AG08396 (cell line): ENCODE measurements at regions not wholly inside any gene's neighbourhood (a gene's known extent, or its start where the extent isn't known, plus 50 kb on each side); places are given as distances from the start of the nearest gene placed in this dataset.
"Not testable (repeated sequence)": the region's sequence is repeated elsewhere in the genome, so short reads cannot be mapped to it uniquely, and the experiment has no call there.

Source experiments
- DNase-seq: peaks from one replicate; pipeline ENCODE4 v3.0.0; 2012; ENCODE audit warnings: low spot score, mixed read lengths

DNA sequence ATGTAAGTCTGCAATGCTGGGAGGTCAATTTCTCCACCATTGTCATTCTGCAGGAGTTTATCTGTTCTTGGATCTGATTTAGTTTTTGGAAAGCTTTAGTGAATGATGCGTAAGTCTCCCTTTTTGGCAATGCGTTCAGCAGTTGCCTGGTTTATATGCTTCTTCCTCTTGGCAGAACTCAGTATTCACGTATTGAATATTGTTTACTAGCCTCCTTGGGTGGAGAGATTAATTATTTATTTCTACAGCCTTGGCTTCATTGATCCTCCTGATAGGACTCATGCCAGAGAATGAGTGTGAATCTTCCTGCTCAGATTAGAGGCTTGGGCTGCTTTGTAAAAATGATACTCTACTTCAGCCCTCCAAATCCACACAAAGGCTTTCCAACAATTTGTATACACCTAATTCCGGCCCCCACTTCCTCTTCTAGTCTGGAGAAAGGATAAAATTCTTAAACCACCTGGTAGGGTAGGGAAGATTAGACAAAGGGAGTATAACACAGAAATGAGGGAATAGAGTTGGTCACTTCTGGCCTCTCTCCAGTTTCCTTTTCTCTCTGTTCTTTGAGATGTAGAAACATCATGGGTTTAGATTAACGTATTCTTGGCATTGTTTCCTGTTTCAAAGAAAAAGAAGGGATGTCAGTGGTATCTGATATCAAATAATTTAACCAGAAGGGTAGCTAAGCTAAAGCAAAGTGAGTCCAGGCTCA, 929.8 kb downstream of the KCNJ2 start:
- no peak for DNase-seq

DNA sequence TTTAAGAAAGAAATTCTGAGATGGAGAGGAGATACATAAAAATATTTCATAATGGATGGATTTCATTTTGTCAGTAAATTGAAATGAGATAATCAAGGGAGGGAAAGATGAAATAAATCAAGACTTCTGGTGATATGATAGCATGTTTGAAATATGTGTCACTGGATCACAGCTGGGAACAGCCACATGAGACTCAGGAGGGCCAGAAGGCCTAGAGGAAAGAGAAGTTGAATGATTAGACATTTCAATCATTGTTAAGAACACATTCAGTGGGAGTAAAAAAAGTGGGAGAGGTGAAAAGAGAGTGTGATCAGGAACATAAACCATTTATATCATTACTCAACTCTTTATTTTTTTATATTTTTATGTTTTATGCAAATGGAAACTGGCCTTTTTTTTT, 933.4 kb downstream of the KCNJ2 start:
- no peak for DNase-seq

DNA sequence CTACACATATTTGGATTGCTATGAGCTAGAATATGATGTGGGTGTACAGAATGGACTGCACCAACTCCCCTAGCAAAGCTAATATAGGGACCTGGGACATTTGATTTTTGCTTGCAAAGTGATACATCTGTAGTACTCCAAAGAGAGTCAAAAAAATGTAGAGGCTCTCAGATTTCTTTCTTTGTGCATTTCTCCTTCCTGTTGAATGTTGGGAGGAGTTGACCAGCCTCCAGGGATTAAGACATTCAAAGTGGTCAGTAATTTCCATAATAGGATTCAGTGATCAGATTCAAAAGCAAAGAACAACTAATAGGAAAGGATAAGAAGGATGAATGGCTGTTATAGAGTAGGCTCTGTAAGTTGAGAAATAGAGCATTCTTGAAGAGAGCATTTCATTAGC, 934.9 kb downstream of the KCNJ2 start:
- DNase-seq: no peak

DNA sequence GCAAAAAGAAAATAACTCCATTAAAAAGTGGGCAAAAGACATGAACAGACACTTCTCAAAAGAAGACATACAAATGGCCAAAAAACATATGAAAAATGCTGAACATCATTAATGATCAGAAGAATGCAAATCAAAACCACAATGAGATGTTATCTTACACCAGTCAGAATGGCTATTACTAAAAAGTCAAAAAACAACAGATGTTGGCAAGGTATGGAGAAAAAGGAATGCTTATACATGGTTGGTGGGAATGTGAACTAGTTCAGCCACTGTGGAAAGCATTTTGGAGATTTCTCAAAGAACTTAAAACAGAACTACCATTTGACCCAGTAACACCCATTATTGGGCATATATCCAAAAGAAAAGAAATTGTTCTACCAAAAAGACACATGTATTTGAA, 936.7 kb downstream of the KCNJ2 start:
- DNase-seq: not testable (repeated sequence)

DNA sequence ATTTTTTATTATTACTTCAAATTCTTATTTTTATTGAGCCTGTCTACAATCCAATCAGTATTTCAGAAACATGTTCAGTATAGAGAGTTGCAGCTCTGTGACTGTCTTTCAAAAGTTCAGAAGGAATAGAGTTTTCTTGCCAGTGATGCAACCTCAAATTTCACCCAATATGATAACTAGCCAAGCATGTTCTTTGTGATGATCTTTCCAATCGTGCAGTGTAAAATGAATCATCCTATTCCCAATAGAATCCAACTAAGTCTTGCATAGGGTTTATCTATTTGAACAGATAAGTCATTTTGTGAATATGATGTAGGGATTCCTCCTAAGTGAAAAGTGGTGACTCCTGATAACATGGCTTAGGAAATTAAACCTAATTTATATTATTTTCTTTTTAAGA, 937.8 kb downstream of the KCNJ2 start:
- DNase-seq: no peak

DNA sequence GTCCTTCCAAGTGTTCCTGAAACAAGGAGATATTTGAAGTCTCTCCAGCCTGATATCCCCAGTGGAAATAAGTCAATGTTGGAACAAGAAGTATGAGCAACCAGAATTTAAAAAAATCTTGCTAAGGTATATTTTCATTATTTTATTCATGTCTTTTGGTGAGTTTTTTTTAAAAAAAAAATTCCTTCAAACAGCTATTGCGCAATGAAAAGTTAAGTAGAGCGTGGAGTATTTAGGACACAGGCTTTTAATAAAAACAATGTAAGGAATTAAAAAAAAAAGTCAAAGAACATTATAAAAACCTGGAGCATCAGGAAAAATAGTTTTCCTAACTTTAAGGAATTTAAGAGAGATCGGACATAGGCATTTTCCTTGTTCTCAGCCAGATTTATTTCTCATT, 940.4 kb downstream of the KCNJ2 start:
- no peak for DNase-seq

DNA sequence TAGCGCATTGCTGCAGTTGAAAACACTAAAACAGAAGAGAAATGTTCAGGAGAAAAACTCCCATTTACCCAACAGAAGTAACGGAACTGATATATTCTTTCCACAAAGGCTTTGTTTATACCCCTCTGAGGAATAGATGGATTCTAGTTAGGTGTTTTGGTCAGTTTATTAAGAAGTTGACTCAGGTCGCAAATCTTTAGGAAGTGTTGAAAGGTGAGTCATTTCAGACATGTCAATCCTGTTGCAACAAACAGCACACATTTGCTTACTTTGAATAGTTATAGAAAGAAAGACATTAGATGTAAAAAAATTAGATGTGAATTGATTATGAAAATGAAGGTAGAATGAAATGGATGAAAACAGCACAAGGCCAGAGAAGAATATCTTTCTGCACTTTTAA, 941.0 kb downstream of the KCNJ2 start:
- no peak for DNase-seq

DNA sequence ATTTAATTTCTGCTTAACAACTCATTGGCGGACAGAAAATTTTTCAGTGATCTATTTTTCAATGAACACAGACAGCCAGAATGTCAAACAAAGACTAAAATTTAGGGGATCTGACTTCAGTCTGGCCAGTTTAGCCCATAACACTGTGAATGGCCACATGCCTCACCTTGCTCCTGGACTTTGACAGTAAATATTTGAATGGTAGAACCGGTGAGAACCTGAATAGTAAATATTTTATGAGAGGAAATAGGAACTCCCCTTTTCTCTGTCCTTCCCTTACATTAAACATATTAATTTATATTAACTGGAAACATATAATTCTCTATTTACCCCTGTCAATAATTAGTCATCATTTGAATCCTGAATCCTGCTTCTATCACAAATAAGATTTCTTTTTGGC, 942.1 kb downstream of the KCNJ2 start:
- no peak for DNase-seq

DNA sequence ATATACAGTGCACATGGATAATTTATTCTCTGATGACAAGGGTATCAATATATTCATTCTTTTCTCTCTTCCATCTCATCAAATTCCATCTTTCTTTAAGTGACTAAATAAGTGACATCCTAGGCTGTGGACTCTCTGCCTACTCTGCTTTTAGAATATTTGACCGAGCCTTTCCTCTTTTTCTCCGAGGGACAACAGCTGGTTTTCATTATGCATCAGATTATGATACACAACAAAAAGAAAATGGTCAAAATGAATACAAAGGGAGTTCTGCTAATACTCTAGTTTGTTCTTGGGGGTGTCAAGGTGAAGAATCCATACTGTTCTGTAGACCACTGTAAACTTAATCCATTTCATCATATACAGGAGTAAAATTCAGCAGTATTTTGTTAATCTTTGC, 942.6 kb downstream of the KCNJ2 start:
- DNase-seq: no peak

DNA sequence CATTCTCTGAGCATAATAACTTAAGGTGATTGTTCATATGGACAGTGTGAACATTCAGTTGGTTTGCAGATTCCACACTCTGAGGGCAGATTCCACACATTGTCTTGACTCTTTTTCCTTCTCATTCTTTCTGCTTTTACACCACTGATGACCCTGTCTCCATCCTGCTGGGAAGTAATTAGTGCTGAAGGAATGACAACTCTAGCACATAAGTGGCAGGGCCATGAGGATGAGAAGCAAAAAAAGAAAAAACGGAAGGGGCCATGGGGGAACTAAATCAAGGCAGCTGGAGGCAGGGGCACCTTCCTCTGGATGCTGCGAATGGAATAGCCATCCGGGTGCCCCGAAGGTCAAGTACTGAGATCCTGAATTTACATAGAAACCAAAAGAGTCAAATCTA, 944.0 kb downstream of the KCNJ2 start:
- no peak for DNase-seq

DNA sequence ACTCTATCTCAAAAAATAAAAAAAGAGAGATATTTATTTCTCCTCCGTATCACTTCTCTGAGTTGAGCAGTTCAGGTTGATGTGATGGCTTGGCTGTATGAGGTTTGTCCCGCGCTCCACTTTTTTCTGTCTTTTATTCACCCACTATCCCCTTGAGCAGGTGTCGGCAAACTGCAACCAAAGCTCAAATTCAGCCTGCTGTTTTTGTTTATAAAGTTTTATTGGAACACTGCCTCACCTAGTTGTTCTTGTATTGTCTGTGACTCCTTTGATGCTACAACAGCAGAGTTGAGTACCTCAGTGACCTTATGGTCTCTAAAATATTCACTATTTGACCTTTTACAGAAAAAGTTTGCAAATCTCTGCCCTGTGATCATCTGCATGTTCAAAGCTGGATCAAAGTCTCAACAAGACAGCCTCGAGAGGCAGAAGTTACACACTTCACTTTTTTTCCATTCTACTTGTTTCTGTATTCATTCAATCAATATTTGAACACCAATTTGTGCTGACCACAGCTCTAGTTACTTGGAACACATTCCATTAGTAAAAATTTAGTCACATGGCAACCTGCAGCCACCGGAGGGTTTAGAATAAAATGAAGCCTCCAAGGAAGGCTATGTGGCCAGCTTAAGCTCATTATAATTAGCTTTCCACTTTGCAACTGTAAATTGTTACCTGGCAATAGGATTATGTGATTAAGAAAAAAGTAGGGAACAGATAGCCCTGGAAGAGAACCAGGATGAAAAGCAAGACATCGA, 945.8 kb downstream of the KCNJ2 start:
- DNase-seq: no peak

DNA sequence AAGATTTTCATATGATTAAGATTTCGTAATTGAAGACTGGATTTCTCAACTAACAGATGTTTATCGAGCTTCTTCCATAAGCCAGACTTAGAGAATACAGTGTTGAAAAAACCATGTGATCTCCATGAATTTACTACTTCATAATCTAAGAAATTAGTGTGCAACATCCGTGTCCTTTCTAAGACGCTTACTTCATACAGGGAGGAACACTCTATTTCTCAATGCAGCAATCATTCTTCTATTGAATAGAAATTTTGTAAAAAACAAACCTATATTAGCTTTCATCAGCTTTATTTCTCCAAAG, 946.3 kb downstream of the KCNJ2 start:
- no peak for DNase-seq

DNA sequence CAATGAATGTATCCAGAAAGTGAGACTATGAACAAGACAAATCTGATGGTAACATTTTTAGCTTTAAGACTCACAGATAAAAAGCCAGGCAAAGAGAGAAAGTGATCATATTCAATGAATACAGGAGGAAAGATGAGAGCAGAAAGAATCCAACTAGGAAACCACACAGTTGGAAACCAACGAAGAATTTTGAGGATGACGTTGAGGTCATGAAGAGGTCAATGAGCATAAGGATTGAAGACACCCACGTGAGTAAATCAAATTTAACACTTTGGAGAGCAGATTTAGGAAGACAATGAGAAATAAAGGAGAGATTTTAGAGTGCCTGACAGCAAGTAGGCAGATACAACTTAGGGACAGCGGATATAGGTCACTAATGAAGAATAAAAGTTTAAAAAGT, 948.1 kb downstream of the KCNJ2 start:
- no peak for DNase-seq

DNA sequence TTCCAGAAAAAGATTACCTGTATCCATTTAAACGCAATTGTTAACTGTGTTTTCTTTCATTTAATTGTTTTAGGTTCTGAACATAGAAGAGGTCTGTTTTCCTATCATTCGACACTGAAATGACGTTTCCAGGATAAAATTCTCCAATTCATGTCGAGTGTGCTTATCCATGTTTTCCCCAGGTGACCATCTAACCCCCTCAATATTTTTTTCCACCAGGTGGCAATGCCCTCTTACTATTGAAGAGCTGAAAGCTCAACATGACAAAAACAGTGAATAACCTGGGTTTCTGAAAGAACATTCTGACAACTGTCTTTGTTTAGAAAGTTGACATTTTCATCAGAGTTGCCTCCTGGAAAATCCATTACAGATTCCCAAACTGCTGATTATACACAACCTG, 948.7 kb downstream of the KCNJ2 start:
- no peak for DNase-seq

DNA sequence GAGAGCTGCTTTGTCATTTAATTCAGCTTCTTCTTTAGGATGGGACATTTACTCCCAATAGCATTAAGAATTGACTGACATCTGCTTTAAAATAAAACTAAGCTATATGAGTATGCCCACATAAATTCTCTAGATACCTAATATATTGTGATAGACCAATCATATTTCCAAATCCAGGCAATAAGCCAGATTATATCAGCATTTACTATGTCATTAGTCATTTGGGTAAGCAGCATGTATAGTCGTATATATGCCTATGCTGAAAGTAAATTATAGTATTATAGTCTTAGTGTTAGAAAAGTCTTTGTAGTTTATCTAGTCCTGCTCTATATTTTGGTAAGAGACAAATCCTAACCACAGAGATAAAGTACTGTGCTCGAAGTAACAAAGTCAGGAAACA, 958.1 kb downstream of the KCNJ2 start:
- DNase-seq: no peak

DNA sequence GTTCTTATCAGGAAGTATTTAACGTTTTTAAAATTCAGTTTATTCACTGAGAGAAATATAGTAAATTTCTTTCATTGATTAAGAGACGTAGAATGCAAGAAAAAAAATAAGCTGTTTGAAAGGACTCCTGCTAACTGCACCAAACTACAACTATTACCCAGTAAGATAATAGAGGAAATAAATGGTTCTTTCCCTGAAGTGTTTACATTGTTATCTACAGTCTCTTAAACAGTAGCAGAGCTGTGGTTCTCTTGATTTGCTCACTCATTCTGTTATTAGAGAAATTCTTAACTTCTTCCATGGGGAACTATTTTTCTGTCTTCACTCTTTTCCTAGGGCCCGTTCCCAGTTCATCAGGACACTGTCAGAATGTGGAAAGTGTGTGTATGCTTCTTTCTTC, 973.0 kb downstream of the KCNJ2 start:
- DNase-seq: no peak

DNA sequence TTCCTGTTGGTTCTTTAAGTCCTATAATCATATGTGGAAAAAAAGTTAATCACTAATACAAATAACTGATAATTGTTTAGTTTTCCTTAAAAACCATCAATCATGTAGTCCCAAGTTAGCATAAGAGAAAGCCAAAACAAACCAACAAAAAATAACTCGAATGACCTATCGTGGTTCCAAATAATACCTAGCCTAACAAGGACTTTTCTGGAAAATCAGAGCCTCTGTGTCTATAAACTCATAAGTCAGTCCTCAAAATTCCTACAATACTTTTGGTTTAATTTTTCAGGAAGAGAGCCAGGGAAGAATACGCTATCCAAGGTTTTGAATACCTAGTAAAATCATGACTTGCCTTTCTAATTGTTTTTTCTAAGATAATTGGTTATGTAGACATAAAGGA, 975.3 kb upstream of the SOX9 start:
- no peak for DNase-seq

DNA sequence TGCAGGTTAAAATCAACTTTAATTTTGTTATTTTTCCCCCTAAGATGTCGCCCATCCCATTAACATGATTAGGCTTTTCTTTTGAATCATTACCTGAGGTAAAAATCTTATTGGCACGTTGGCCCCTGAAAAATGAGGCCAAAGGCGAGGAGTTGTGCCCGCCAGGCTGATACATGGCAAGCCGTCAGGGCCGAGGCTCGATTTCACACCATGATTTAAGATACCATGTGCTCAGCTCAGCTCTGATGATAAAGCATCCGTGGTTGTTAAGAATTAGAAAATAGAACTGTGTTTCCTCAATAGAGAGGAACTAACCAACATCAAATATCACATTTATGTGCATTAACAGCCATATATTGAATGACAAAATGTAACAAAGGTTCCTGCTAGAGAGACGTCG, 972.9 kb upstream of the SOX9 start:
- DNase-seq: no peak

DNA sequence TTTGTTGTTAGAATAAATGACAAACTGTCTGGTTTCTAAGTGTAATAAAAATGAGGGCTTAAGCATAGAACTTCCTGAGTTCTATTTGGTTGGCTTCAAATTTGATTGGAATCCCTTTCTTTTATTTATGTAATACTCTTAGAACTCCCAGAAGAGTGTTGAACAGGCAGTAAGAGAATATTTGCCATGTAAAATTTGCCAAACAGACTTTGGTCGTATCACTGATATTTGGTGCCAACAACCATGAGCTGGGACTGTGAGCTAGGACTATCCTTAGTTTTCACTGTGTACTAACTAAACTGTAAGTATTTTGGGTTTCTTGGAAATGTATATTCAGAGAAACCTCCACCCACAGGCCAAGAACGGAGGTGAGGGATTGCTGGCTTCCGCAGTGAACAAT, 971.2 kb upstream of the SOX9 start:
- no peak for DNase-seq

DNA sequence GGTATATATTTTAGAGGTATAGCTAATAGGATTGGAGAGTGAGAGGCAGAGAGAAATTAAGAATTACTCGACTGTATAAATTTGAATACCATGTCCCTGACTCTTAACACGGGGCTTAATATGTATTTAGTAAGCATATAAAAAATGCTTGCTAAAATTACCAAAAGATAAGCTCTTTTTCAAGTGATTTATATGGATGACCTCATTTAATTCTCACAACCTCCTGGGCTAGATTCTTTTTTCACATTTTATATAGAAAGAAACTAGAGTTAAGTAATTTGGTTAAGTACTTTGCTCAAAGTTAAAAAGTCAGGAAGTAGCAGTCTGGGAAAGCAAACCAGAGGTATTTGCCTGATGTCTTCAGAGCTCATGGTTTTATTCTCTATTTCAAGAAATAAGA, 963.5 kb upstream of the SOX9 start:
- DNase-seq: no peak

DNA sequence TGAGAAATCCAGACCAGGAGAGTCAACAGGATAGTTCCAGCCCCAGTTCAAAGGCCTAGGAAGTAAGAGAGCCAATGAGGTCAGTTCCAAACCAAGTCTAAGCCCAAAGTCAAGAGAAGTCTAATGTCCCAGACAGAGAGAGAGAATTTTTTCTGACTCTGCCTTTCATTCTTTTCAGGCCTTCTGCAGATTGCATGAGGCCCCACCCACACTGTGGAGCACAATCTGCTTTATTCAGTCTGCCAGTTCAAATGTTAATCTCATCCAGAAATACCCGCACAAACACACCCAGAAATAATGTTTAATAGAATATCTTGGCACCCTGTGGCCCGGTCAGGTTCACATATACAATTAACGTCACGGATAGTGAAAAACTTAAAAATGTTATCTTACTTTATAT, 962.4 kb upstream of the SOX9 start:
- DNase-seq: no peak

DNA sequence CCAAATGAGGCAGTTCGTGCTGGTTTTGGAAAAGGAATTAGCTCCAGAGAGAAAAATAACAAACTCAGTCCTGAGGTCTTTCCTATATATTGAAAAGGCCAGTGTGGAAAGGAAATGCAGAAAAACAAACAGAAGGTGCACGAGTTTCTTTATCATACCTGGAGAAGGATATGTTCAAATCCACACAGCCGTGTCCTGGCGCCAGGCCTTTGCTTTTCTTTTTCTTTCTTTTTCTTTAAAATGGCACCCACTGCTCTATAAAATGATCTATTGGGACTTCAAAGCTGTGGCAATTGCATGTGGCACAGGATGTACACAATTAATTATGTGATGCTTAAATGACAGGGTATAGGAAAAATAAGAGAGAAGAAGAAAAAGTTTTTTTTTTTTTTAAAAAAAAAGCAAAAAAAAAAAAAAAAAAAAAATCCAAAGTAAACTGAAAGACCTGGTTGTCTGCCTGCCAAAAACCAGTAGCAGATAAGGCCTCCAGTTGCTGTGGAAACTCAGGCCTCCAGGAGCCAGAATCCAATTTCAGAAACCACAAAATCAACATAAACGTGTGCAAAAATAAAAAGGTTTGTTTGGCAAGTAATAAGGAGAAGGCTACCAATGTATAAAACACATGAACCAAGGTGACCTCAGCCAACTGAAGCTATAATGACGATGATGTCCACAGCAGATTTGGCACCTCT, 957.6 kb upstream of the SOX9 start:
- DNase-seq: no peak

DNA sequence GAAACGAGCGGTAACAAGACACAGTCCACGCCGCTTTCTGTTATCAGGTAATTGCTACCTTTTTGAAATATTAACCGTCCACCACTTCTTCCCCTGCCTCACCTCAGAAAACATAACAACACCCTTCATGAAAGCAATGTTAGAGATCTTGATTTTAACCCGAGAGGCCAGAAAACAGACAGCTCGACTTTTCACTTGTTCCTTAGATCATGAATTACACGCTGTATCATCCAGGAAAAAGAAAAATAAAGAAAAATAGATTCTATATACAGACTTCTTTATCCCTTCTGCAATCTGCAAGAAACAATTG, 957.1 kb upstream of the SOX9 start:
- DNase-seq: no peak

DNA sequence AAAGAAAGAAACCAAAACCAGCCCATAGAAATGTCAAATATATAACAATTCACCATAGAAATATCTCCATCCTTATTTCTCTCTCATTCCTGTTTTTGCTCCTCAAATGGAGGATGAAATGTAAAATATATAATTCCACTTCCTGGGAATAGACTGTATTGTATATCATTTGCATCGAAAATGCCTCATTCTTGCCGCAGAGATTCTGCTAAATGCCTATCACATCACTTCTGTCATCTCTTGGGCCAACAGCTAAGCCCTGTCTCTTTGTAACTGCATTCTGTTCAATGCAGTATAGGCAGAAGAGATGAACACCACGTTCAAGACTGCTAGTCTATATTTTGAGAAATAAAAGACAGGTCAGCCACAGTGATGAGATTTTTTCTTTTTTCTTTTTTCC, 956.3 kb upstream of the SOX9 start:
- no peak for DNase-seq
